Transverse colon (tissue), 4 donors: ENCODE measurements at regions not wholly inside any gene's neighbourhood (a gene's known extent, or its start where the extent isn't known, plus 50 kb on each side); places are given as distances from the start of the nearest gene placed in this dataset.

Experiments used
- DNase-seq: peaks from one replicate; pipeline ENCODE4 v3.0.0-alpha.2; 2019
- H3K27ac ChIP-seq, 4 donors: fragments of 200-600 bp; sonication (generic); 2 replicates each; pipeline ENCODE4 v1.5.1; 2016 to 2018; ENCODE audit warnings: inconsistent platforms in 4 of 4
- H3K27me3 ChIP-seq: fragments of 200-600 bp; sonication (generic); 2 replicates; pipeline ENCODE4 v1.5.1; 2017; ENCODE audit warnings: inconsistent platforms
- H3K36me3 ChIP-seq, 4 donors: fragments of 200-600 bp; sonication (generic); 2 replicates each; pipeline ENCODE4 v1.5.1; 2017 to 2019; ENCODE audit warnings: inconsistent platforms in 4 of 4
- H3K4me1 ChIP-seq, 4 donors: fragments of 200-600 bp; sonication (generic); 2 replicates each; pipeline ENCODE4 v1.5.1; 2017 to 2020; ENCODE audit warnings: inconsistent platforms in 4 of 4
- H3K4me3 ChIP-seq, 4 donors: fragments of 200-600 bp; sonication (generic); 1 replicate in 1 of 4; 2 replicates in 3 of 4; pipeline versions ENCODE4 v1.5.1 to v1.6.1; 2017 to 2019; ENCODE audit warnings: inconsistent platforms in 4 of 4
- H3K9me3 ChIP-seq, 2 donors: fragments of 200-600 bp; sonication (generic); 2 replicates each; pipeline ENCODE4 v1.5.1; 2017 to 2019; ENCODE audit warnings: inconsistent platforms in 2 of 2
- EP300 ChIP-seq: sonication (generic); formaldehyde crosslinking; IDR thresholded peaks from one replicate; pipeline ENCODE4 v1.6.1; 2017; ENCODE audit warnings: antibody characterized with exemption, low read depth
- POLR2A ChIP-seq: fragments of 450-650 bp; IDR thresholded peaks from one replicate; pipeline ENCODE4 v1.6.1; 2016; ENCODE audit warnings: antibody characterized with exemption, mild to moderate bottlenecking, moderate library complexity
- POLR2AphosphoS5 ChIP-seq, 3 donors: sonication (generic); formaldehyde crosslinking; IDR thresholded peaks; one replicate each; pipeline ENCODE4 v1.6.1; 2016; ENCODE audit warnings: antibody characterized with exemption in 3 of 3
- WGBS, 2 donors: methylation state at CpG; one replicate each; pipeline ENCODE4 v1.1.5; 2018; ENCODE audit warnings: low coverage in 1 of 2; 5-methylcytosine and 5-hydroxymethylcytosine counted together
- in situ Hi-C, 4 donors: fragments of 200-750 bp; cut with MboI; loops; one replicate each; pipeline versions ENCODE4 v1.15.0 to v1.15.1; 2017; ENCODE audit warnings: low sequenced_read_pairs in 3 of 4, low pct_ligation_motif_present in 1 of 4, low pct_unique_long_range_greater_than_20kb in 1 of 4
- intact Hi-C: fragments of 100-400 bp; cut with DNase I; formaldehyde crosslinking; loops from one replicate; pipeline ENCODE4 v1.15.1; 2023; ENCODE audit warnings: low total_unique reads
- TF ChIP-seq, protein P1 (sequence below), 5 experiments: fragments of 200-600 bp in 3 of 5; fragments of 450-650 bp in 2 of 5; sonication (generic) in 3 of 5; IDR thresholded peaks; 1 replicate in 2 of 5; 2 replicates in 3 of 5; pipeline ENCODE4 v1.5.1; 2016 to 2017; ENCODE audit warnings: antibody characterized with exemption in 5 of 5, inconsistent platforms in 3 of 5, mild to moderate bottlenecking in 2 of 5, moderate library complexity in 1 of 5

DNA sequence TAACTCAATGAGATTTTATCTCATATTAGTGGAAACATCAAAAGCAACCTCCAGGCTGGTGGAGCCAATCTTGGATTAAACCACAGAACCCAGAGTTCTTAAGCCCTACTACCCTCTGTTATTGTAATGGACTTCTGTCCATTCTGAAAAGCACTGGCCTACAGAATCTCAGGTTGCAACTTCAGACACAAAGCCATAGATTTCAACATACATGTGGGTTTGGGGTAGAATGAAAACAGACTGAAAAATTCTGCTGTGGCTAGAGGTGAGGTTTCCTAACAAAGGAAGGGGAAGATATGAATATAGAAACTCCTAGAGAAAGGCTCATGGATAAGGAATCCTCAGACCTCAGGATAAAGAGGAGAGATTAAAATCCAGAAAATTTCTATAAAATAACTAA, 569.8 kb upstream of the RIOK2 start:
- intact Hi-C loops (no loop called here), in situ Hi-C loops (no loop called here)
- Histone ChIP-seq H3K4me1 (no peaks in the 10 kb centered on the region), H3K9me3 (no peaks in the 10 kb centered on the region), H3K27me3 (no peaks in the 10 kb centered on the region), H3K36me3 (no peaks in the 10 kb centered on the region), H3K4me3 (no peak overlapping the region), H3K27ac (no peak overlapping the region)
- no peak for TF ChIP-seq POLR2A
- TF ChIP-seq, protein P1, sequence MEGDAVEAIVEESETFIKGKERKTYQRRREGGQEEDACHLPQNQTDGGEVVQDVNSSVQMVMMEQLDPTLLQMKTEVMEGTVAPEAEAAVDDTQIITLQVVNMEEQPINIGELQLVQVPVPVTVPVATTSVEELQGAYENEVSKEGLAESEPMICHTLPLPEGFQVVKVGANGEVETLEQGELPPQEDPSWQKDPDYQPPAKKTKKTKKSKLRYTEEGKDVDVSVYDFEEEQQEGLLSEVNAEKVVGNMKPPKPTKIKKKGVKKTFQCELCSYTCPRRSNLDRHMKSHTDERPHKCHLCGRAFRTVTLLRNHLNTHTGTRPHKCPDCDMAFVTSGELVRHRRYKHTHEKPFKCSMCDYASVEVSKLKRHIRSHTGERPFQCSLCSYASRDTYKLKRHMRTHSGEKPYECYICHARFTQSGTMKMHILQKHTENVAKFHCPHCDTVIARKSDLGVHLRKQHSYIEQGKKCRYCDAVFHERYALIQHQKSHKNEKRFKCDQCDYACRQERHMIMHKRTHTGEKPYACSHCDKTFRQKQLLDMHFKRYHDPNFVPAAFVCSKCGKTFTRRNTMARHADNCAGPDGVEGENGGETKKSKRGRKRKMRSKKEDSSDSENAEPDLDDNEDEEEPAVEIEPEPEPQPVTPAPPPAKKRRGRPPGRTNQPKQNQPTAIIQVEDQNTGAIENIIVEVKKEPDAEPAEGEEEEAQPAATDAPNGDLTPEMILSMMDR (IDR thresholded peaks at IDR 0.05) = no peak
- TF ChIP-seq POLR2AphosphoS5 (IDR thresholded peaks at IDR 0.05) = no peak
- TF ChIP-seq EP300 = no peak
- DNase-seq = no peak

DNA sequence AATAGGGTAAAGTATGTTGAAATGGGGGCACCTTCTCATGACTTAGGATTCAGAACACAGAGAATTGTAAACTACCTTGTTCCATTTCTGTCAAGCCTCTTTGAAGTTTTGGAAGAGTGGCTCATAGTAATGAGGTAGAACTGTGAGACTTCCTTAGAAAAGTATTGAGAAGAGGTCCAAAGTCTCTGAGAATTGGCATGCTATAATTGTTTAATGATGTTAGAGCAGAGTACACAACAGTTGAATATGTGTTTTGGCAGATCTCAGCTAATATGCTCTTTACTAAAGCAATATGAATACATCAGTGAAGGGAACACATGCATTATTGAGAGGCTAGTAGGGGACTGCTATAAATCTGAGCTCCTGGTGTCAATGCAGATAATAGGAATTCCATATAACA, 579.4 kb upstream of the RIOK2 start:
- intact Hi-C loops (no loop called here), in situ Hi-C loops (no loop called here)

DNA sequence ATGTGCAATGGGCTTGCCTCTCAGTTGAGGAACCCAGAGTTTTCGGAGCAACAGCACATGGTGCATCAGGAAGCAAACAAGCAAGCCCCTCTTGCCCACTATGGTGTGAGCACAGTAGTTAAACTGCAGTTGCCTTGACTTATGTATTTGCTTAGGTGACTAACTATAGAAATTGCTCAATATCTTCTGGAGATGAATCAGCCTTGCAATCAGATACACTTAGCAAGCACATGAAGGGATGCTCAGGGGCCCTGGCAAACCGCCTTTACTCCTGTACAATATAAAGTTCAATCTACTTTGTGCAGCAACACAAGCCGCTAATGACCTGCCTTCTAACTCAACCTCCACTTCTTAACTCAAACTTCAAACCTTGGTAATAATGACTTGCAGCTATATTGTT, 581.7 kb upstream of the RIOK2 start:
- intact Hi-C loops = no loop called here
- TF ChIP-seq EP300 = no peak
- no peak for TF ChIP-seq POLR2A
- TF ChIP-seq POLR2AphosphoS5 (IDR thresholded peaks at IDR 0.05) = no peak
- TF ChIP-seq, protein P1 (IDR thresholded peaks at IDR 0.05) = no peak
- DNase-seq = no peak
- Histone ChIP-seq H3K36me3 (no peaks in the 10 kb centered on the region), H3K27me3 (no peaks in the 10 kb centered on the region), H3K27ac (no peak overlapping the region), H3K4me1 (no peaks in the 10 kb centered on the region), H3K9me3 (no peaks in the 10 kb centered on the region), H3K4me3 (no peak overlapping the region)
- WGBS, 2 donors = 78% methylated on average over 3 of the region's 3 CpGs; no CpG with 5 or more reads in 1 of the 2 donors
- in situ Hi-C loops = no loop called here

More for the DNA sequence above, 579.4 kb upstream of the RIOK2 start:
- DNase-seq = no peak
- Histone ChIP-seq H3K36me3 (no peaks in the 10 kb centered on the region), H3K9me3 (no peaks in the 10 kb centered on the region), H3K27me3 (no peaks in the 10 kb centered on the region), H3K4me1 (no peaks in the 10 kb centered on the region), H3K27ac (no peak overlapping the region), H3K4me3 (no peak overlapping the region)
- TF ChIP-seq EP300 (no peak), POLR2AphosphoS5 (IDR thresholded peaks at IDR 0.05) (no peak), POLR2A (no peak)
- TF ChIP-seq, protein P1 (IDR thresholded peaks at IDR 0.05) = no peak

DNA sequence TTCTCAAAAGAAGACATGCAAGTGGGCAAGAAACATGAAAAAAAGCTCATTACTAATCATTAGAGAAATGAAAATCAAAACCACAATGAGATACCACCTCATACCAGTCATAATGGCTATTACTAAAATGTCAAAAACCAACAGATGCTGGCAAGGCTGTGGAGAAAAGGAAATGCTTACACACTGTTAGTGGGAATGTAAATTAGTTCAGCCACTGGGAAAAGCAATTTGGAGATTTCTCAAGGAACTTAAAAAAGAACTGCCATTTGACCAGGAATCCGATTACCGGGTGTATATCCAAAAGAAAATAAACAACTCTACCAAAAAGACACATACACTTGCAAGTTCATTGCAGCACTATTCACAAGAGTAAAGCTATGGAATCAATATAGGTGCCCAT, 595.4 kb upstream of the RIOK2 start:
- Histone ChIP-seq H3K4me1 (no peaks in the 10 kb centered on the region), H3K27ac (no peak overlapping the region), H3K27me3 (no peaks in the 10 kb centered on the region), H3K4me3 (no peak overlapping the region), H3K9me3 (no peaks in the 10 kb centered on the region), H3K36me3 (no peaks in the 10 kb centered on the region)
- in situ Hi-C loops (no loop called here), intact Hi-C loops (no loop called here)
- TF ChIP-seq POLR2A (no peak), EP300 (no peak), POLR2AphosphoS5 (IDR thresholded peaks at IDR 0.05) (no peak)
- TF ChIP-seq, protein P1 (IDR thresholded peaks at IDR 0.05) = no peak
- WGBS, 2 donors = 73 to 79% methylated on average over 2 of the region's 2 CpGs
- DNase-seq = no peak
